NCI-H345 treated with DMSO at 0.1 percent for 48 hours (cell line): ENCODE measurements at regions not wholly inside any gene's neighbourhood (a gene's known extent, or its start where the extent isn't known, plus 50 kb on each side); places are given as distances from the start of the nearest gene placed in this dataset.

Source experiments
- DNase-seq: peaks from one replicate; lab custom pipeline; 2025; ENCODE audit not compliant: unreplicated experiment; lab: John Stamatoyannopoulos, UW

GRCh38 chr21:39056636-39057035, 126.6 kb downstream of the PSMG1 start:
- DNase-seq, result no peak

GRCh38 chr21:39055167-39055767, 128.0 kb downstream of the PSMG1 start:
- DNase-seq, result no peak

GRCh38 chr21:39054066-39054465, 129.2 kb downstream of the PSMG1 start:
- DNase-seq, result no peak

- DNase-seq, result no peak
These were observed 130.1 kb downstream of the PSMG1 start for GRCh38 chr21:39053126-39053525.

GRCh38 chr21:39052718-39053117, 130.5 kb downstream of the PSMG1 start:
- DNase-seq, result no peak

- no peak for DNase-seq
These were observed 131.7 kb downstream of the PSMG1 start for GRCh38 chr21:39051588-39051949.

GRCh38 chr21:39050841-39051587, 132.2 kb downstream of the PSMG1 start:
- DNase-seq, result no peak

- DNase-seq, result no peak
These were observed 134.7 kb downstream of the PSMG1 start for GRCh38 chr21:39048574-39048973.

- DNase-seq, result no peak
These were observed 135.2 kb downstream of the PSMG1 start for GRCh38 chr21:39048064-39048463.

- DNase-seq, result no peak
These were observed 136.2 kb downstream of the PSMG1 start for GRCh38 chr21:39047046-39047445.

GRCh38 chr21:39046236-39046916, 136.9 kb downstream of the PSMG1 start:
- DNase-seq, result no peak

- DNase-seq, result no peak
These were observed 141.4 kb downstream of the PSMG1 start for GRCh38 chr21:39041816-39042215.

- no peak for DNase-seq
These were observed 142.6 kb downstream of the PSMG1 start for GRCh38 chr21:39040494-39041110.

- no peak for DNase-seq
These were observed 145.3 kb downstream of the PSMG1 start for GRCh38 chr21:39037807-39038405.

- no peak for DNase-seq
These were observed 146.7 kb downstream of the PSMG1 start for GRCh38 chr21:39036581-39036980.

- no peak for DNase-seq
These were observed 148.4 kb downstream of the PSMG1 start for GRCh38 chr21:39034590-39035536.

- DNase-seq, result no peak
These were observed 149.2 kb downstream of the PSMG1 start for GRCh38 chr21:39033878-39034589.

GRCh38 chr21:39029900-39030884, 153.1 kb downstream of the PSMG1 start:
- DNase-seq, result no peak
